ENCODE measurements at regions not wholly inside any gene's neighbourhood (a gene's known extent, or its start where the extent isn't known, plus 50 kb on each side); places are given as distances from the start of the nearest gene placed in this dataset.
"Not testable (repeated sequence)": the region's sequence is repeated elsewhere in the genome, so short reads cannot be mapped to it uniquely, and the experiment has no call there.

- DNase-seq (ENCODE audit: low read depth in 3 of 3, low spot score in 2 of 3) = no peak
These were observed 297.2 kb upstream of the CRBN start for GRCh38 chr3:3476669-3477068.

- DNase-seq (ENCODE audit: low read depth in 3 of 3, low spot score in 2 of 3) = no peak
These were observed 289.1 kb upstream of the CRBN start for GRCh38 chr3:3468596-3468995.

- no peak for DNase-seq (ENCODE audit: low read depth in 3 of 3, low spot score in 2 of 3)
These were observed 284.6 kb upstream of the CRBN start for GRCh38 chr3:3464131-3464530.

- no peak for DNase-seq (ENCODE audit: low read depth in 3 of 3, low spot score in 2 of 3)
These were observed 281.8 kb upstream of the CRBN start for GRCh38 chr3:3461317-3461716.

- DNase-seq (ENCODE audit: low read depth in 3 of 3, low spot score in 2 of 3) = no peak
These were observed 269.0 kb upstream of the CRBN start for GRCh38 chr3:3448468-3448867.

- no peak for DNase-seq (ENCODE audit: low read depth in 3 of 3, low spot score in 2 of 3)
These were observed 268.1 kb upstream of the CRBN start for GRCh38 chr3:3447641-3448040.

- no peak for DNase-seq (ENCODE audit: low read depth in 3 of 3, low spot score in 2 of 3)
These were observed 266.8 kb upstream of the CRBN start for GRCh38 chr3:3446251-3446650.

- DNase-seq (ENCODE audit: low read depth in 3 of 3, low spot score in 2 of 3) = no peak
These were observed 264.0 kb upstream of the CRBN start for GRCh38 chr3:3443482-3443881.

- no peak for DNase-seq (ENCODE audit: low read depth in 3 of 3, low spot score in 2 of 3)
These were observed 254.2 kb upstream of the CRBN start for GRCh38 chr3:3433711-3434110.

- DNase-seq (ENCODE audit: low read depth in 3 of 3, low spot score in 2 of 3) = no peak
These were observed 250.3 kb upstream of the CRBN start for GRCh38 chr3:3429841-3430240.

GRCh38 chr3:3407707-3408106 is 228.2 kb upstream of the CRBN start:
- DNase-seq (ENCODE audit: low read depth in 3 of 3, low spot score in 2 of 3) = not testable (repeated sequence)

- no peak for DNase-seq (ENCODE audit: low read depth in 3 of 3, low spot score in 2 of 3)
These were observed 225.6 kb upstream of the CRBN start for GRCh38 chr3:3405131-3405530.

GRCh38 chr3:3403700-3404099 is 224.2 kb upstream of the CRBN start:
- DNase-seq (ENCODE audit: low read depth in 3 of 3, low spot score in 2 of 3) = no peak

GRCh38 chr3:3392946-3393345 is 213.5 kb upstream of the CRBN start:
- no peak for DNase-seq (ENCODE audit: low read depth in 3 of 3, low spot score in 2 of 3)

- no peak for DNase-seq (ENCODE audit: low read depth in 3 of 3, low spot score in 2 of 3)
These were observed 204.0 kb upstream of the CRBN start for GRCh38 chr3:3383461-3383860.

GRCh38 chr3:3372210-3372777 is 192.8 kb upstream of the CRBN start:
- no peak for DNase-seq (ENCODE audit: low read depth in 3 of 3, low spot score in 2 of 3)

GRCh38 chr3:3368306-3368705 is 188.8 kb upstream of the CRBN start:
- DNase-seq (ENCODE audit: low read depth in 3 of 3, low spot score in 2 of 3) = no peak

- DNase-seq (ENCODE audit: low read depth in 3 of 3, low spot score in 2 of 3) = no peak
These were observed 186.9 kb upstream of the CRBN start for GRCh38 chr3:3366386-3366785.

- DNase-seq (ENCODE audit: low read depth in 3 of 3, low spot score in 2 of 3) = no peak
These were observed 186.2 kb upstream of the CRBN start for GRCh38 chr3:3365716-3366115.

- DNase-seq (ENCODE audit: low read depth in 3 of 3, low spot score in 2 of 3) = no peak
These were observed 177.4 kb upstream of the CRBN start for GRCh38 chr3:3356846-3357245.

- DNase-seq (ENCODE audit: low read depth in 3 of 3, low spot score in 2 of 3) = no peak
These were observed 176.0 kb upstream of the CRBN start for GRCh38 chr3:3355442-3355841.

- DNase-seq (ENCODE audit: low read depth in 3 of 3, low spot score in 2 of 3) = no peak
These were observed 173.7 kb upstream of the CRBN start for GRCh38 chr3:3353153-3353552.

- no peak for DNase-seq (ENCODE audit: low read depth in 3 of 3, low spot score in 2 of 3)
These were observed 171.7 kb upstream of the CRBN start for GRCh38 chr3:3351226-3351625.
